ENCODE measurements at regions not wholly inside any gene's neighbourhood (a gene's known extent, or its start where the extent isn't known, plus 50 kb on each side); places are given as distances from the start of the nearest gene placed in this dataset.
"Not testable (repeated sequence)": the region's sequence is repeated elsewhere in the genome, so short reads cannot be mapped to it uniquely, and the experiment has no call there.

DNA sequence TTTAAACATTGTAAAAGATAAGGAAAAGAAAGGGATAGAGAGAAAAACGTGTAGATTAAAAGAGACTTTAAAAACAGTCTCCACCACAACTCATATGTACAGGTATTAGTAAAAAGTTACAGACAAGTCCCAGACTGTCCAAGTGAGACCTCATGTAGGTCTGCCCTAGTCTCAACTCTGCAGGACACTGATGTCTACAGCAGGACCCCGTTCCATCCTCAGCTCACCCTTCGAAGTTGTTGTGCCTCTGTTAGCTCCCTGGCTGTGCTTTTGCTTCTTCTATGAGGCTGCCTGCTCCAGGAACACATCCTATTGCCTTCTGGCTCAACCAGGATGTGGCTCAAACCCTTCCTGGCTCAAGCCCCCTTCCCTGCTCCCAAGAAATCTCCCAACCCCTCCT lies 72.9 kb upstream of the FBXO28 start:
- TF ChIP-seq, protein P1, sequence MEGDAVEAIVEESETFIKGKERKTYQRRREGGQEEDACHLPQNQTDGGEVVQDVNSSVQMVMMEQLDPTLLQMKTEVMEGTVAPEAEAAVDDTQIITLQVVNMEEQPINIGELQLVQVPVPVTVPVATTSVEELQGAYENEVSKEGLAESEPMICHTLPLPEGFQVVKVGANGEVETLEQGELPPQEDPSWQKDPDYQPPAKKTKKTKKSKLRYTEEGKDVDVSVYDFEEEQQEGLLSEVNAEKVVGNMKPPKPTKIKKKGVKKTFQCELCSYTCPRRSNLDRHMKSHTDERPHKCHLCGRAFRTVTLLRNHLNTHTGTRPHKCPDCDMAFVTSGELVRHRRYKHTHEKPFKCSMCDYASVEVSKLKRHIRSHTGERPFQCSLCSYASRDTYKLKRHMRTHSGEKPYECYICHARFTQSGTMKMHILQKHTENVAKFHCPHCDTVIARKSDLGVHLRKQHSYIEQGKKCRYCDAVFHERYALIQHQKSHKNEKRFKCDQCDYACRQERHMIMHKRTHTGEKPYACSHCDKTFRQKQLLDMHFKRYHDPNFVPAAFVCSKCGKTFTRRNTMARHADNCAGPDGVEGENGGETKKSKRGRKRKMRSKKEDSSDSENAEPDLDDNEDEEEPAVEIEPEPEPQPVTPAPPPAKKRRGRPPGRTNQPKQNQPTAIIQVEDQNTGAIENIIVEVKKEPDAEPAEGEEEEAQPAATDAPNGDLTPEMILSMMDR (IDR thresholded peaks at IDR 0.05; ENCODE audit: insufficient read depth, low read depth, low read length, missing control alignments), result no peak

DNA sequence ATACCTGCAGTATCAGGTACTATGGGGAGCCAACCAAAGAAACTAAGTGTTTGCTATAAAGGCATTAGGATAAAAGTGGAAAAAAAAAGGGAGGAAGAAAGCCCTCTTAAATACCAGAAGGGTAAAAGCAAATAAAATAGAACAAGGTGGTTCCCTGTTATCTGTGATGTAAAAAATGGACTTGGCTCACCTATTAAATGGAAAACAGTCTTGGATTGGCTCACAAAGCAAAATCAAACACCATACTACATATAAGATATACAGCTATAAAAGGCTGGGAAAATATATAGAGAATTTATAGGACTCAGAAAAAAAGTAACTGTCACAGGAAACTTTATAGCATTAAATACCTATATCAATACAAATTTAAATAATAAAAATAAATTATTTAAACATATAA lies 73.5 kb upstream of the FBXO28 start:
- not testable (repeated sequence) for DNase-seq (ENCODE audit: low read depth)

More for the DNA sequence above, 72.9 kb upstream of the FBXO28 start:
- no peak for DNase-seq (ENCODE audit: low read depth)
- no peak overlapping the region for H3K4me3 ChIP-seq (ENCODE audit: low read length)

DNA sequence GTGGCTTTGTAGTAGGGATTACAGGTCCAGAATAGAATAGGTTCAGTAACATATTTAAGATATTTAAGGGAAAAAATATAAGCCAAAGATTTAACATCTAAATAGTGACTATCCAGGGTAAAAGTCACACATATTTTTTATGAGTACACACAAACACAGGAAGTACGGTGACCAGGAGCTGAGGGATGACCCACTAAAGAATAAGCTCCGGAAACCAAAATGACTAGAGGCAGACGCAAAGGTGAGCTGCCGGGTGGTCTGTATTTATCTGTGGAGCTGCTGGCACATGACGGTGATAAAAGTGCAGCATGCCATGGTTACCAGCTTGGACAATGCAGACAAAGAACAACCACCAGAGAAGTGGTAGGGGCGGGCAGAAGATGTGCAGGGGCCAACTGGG lies 73.9 kb upstream of the FBXO28 start:
- not testable (repeated sequence) for H3K4me3 ChIP-seq (ENCODE audit: low read length); DNase-seq (ENCODE audit: low read depth)

More for the DNA sequence above, 73.5 kb upstream of the FBXO28 start:
- H3K4me3 ChIP-seq (ENCODE audit: low read length), result not testable (repeated sequence)

DNA sequence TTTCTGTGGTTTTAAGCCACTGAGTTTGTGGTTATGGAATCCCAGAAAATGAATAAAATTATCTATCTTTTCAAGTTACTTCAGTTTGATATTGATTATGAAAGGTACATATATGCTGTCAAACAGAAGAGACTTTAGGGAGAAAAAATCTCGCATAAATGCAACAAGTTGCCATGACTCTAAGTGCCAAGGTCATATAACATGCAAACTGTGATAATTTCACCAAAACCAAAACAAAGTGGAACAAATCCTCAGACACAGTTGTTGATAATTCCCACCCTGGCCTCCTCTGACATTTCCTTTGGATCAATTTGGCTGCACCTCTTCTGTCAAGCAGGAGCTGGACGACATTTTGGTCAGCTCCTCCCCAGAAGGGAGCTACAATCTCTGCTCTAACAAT lies 75.1 kb upstream of the FBXO28 start:
- not testable (repeated sequence) for DNase-seq (ENCODE audit: low read depth); H3K4me3 ChIP-seq (ENCODE audit: low read length)

DNA sequence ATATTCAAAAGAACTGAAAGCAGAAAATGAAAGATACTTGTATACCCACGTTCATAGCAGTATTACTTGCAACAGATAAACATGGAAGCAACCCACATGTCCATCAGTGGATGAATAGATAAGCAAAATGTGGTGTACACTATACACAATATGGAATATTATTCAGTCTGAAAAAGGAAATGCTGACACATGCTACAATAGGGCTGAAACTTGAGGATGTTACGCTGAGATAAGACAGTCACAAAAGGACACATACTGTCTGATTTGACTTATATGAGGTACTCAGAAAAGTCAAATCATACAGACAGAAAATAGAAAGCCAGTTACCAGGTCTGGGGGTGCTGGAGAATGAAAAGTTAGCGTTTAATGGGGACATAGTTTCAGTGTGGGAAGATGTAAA lies 76.5 kb upstream of the FBXO28 start:
- not testable (repeated sequence) for DNase-seq (ENCODE audit: low read depth); H3K4me3 ChIP-seq (ENCODE audit: low read length)

DNA sequence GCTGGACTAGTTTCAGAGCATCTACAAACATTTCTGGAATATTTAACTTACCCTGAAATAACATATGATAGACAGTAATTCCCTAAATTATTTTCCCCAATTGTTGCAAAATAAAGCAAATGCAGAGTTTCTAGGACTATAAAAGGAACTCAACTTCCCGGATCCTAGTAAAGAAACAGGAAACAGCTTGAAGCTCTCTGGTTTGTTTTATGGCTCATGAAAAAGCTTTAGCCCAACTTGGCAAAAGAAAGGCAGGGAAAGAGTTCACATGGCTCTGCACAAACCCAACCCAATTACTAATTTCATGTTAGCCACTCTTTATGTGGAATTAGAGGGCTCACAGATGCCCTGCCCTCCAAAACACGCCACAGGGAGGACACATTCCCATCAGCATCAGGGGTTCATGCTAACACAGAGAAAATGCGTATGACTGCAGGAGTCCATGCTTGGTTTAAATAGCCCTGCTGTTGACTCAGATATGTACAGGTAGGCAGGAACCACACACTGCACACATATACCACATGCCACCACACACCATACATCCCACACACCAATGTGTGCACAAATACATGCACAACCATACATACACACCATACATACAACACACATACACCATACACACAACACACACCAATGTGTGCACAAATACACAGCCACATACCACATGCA lies 81.2 kb upstream of the FBXO28 start:
- H3K4me3 ChIP-seq (ENCODE audit: low read length); DNase-seq (ENCODE audit: low read depth): not testable (repeated sequence)

DNA sequence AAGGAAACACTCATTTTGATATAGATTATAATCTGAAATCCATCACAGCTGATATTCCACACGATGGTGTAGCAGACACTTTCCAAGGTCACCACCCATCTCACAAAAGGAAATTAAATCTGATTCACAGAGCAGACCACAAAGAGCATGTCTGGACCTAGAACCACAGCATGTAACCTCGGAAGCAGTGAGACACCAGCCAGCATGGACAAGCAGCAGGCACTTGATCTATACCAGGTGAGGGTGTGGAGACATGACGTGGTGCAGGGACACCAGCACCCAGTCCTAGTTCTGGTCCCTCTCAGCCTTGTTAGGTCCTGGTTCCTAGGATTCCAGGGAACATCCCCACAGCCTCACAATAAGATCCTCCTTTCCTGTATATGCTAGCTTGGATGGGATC lies 81.9 kb upstream of the FBXO28 start:
- DNase-seq (ENCODE audit: low read depth); H3K4me3 ChIP-seq (ENCODE audit: low read length): not testable (repeated sequence)

DNA sequence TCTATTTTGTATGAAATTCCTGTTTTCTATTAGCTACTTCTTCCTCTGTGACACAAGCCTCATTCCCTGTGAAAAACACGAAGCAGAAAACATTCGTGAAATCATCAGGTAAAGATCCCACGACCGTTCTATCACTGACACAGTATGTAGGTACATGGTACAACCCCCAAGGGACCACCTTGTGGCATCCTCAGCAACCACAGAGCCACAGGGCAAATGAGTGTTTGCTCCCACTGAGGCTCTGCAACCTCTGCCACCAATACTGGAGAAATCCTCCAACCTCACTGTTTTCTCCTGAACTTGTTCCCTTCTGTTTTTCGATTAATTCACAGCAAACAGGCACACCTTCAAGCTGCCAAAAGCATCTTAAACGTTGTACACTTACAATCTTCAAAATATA lies 83.7 kb upstream of the FBXO28 start:
- not testable (repeated sequence) for DNase-seq (ENCODE audit: low read depth); H3K4me3 ChIP-seq (ENCODE audit: low read length)

DNA sequence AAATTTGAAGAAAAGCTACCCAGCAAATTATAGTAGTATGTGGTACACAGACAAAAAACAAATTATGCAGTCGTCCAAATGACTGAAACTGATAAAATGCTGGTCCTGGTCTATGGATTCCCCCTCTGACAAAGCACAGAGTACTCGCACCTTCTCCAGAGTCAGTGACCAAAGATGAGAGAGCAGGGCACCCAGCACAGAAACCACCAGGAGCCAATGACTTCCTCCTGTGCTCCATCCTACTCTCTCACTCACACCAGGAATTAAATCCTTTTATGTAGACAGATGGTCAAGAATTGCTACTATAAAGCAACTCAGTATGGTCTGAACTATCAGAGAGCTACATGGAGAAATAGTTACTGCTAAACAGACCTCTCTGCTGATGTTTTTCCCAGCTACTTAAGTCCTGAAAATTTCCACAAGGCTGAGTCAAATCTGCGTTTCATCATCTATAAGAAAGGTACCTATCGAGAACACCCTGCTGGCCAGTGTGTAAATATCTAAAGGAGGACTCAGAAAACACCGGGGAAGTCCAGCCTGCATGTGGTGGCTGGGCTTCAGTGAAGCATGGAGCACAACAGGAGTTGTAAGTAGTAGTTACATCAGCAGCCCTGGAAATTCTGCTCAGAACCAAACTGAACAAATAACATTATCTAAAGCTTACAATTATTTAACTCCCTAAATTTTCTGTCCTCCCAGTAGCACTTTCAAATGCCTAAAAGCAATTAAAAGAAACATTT lies 84.5 kb upstream of the FBXO28 start:
- peak; percentile 41 for DNase-seq (ENCODE audit: low read depth)
- not testable (repeated sequence) for H3K4me3 ChIP-seq (ENCODE audit: low read length)

DNA sequence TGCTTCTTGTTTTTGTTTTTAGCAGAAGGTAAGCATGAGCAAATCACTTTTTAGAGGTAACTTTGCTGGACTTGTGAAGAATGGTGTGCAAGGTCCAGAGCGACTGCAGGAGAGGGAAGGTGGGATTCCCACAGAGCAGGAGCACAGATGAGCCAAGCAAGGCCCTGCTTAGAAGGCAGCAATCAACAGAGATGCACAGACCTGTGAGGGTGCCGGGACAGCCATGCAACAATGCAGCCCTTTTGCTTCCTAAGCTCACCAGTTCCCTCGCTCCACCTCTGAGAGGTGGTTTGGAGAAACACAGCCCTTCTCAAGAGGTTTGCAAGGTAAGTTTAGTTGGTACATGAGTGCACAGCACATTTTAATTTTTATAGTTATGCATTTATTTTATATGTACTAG lies 85.1 kb upstream of the FBXO28 start:
- DNase-seq (ENCODE audit: low read depth); H3K4me3 ChIP-seq (ENCODE audit: low read length): not testable (repeated sequence)

DNA sequence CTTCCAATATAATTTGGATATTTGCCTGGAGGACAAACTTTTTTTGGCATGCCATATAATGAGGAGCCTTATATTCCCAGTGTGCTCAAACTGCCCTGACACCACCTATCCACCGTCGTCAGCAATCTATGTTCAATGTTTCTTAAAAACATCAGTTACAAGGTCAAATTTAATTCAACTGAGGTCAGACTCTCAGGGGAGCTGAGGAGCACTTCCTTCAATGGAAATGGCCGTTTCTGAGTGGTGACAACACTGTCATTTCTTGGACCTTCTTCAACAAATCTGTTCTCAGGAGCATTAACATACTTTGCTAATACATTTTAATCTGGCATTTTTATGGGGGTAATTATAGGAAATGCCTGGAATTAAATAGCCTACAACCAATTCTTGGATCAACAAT lies 90.8 kb upstream of the FBXO28 start:
- DNase-seq (ENCODE audit: low read depth); H3K4me3 ChIP-seq (ENCODE audit: low read length): not testable (repeated sequence)

DNA sequence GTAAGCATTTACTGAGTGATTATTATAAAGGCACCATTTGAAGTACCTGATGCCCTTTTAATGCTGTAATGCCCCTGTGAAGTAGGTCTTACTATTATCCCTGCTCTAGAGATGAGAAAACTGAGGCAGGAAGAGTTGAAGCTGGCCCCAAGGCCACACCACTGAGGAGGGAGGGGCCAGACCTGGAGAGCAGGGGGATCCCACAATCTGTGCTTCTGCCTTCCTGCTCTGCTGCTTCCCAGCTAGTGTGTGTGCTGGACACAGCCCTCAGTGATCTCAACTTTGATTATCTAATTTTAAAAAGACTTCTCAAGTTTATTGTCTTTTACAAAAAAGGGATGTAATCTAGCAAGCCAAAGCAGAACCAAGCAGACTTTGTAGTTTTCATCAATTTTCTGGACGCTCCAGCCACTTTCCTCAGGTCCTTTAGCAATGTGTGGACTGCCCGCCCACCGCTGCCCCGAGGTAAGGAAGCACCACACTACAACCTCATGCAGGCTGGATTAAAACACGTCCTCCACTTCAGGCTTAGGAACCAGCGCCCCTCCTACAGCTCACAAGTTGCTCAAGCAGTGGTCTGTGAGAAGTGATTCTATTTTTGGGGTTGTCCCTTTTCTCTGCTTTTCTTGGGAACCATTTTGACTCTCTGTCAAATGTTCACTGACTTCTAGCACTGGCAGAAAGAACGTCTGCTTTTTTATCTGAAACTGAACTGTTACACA lies 91.5 kb upstream of the FBXO28 start:
- not testable (repeated sequence) for H3K4me3 ChIP-seq (ENCODE audit: low read length); DNase-seq (ENCODE audit: low read depth)

DNA sequence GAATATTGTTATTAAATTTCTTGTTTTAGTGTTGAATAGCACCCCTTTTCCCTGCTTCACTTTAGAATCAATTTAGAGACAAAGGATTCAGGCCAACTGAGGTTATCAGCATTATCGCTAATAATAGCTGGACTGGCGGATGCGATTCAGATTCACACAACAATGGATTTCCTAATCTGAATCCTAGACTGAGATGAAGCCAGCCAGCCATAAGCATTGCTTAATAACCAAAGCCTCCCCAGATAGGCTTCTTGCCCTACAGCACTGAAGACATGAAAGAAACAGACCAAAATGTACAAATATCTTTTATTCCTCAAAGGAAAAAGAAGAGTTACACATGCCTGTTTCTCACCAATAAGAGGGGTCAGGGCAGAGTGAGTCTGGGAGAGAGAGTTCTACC lies 94.0 kb upstream of the FBXO28 start:
- not testable (repeated sequence) for H3K4me3 ChIP-seq (ENCODE audit: low read length); DNase-seq (ENCODE audit: low read depth)

DNA sequence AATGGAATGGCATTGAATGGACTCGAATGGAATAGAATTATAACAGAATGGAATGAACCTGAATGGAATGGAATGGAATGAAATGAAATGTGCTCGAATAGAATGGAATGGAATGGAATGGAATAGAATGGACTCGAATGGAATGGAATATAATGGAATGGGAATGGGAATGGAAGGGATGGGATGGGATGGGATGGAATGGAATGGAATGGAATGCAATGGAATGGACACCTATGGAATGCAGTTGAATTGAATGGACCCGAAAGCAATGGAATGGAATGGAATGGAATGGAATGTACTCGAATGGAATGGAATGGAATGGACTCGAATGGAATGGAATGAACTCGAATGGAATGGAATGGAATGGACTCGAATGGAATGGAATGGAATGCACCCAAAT lies 98.1 kb upstream of the FBXO28 start:
- DNase-seq (ENCODE audit: low read depth); H3K4me3 ChIP-seq (ENCODE audit: low read length): not testable (repeated sequence)

All from epithelial cell of esophagus (primary cell).